ENCODE measurements at regions not wholly inside any gene's neighbourhood (a gene's known extent, or its start where the extent isn't known, plus 50 kb on each side); places are given as distances from the start of the nearest gene placed in this dataset.

DNA sequence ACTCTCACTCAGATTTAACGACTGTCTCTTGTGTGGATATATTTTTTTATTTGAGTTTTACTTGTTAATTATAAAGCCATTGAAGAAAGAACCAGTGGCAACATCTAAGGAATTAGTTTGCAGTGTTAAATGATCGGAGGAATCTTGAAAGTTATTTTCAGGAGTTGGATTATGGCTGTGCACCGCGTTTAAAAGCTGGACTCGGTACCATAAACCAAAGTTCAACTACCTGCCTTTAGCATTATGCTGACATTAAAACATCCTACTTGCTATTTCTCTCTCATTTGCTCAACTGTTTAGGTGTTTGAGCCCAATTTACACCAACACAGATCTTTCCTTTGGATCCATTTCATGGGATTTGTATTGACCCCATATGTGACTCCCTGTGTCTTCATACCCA is 289.4 kb upstream of the SASH1 start:
- TF ChIP-seq, protein P1, sequence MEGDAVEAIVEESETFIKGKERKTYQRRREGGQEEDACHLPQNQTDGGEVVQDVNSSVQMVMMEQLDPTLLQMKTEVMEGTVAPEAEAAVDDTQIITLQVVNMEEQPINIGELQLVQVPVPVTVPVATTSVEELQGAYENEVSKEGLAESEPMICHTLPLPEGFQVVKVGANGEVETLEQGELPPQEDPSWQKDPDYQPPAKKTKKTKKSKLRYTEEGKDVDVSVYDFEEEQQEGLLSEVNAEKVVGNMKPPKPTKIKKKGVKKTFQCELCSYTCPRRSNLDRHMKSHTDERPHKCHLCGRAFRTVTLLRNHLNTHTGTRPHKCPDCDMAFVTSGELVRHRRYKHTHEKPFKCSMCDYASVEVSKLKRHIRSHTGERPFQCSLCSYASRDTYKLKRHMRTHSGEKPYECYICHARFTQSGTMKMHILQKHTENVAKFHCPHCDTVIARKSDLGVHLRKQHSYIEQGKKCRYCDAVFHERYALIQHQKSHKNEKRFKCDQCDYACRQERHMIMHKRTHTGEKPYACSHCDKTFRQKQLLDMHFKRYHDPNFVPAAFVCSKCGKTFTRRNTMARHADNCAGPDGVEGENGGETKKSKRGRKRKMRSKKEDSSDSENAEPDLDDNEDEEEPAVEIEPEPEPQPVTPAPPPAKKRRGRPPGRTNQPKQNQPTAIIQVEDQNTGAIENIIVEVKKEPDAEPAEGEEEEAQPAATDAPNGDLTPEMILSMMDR (IDR thresholded peaks at IDR 0.05): no peak
- TF ChIP-seq POLR2A (IDR thresholded peaks at IDR 0.05): no peak
